OCI-LY1 (cell line): ENCODE measurements at regions not wholly inside any gene's neighbourhood (a gene's known extent, or its start where the extent isn't known, plus 50 kb on each side); places are given as distances from the start of the nearest gene placed in this dataset.

ENCODE experiments used
- H2AFZ ChIP-seq: fragments of 200-600 bp; sonication (generic), shearing (Covaris generic); 2 replicates; pipeline ENCODE4 v1.6.0; 2014; ENCODE audit warnings: antibody characterized with exemption, mild to moderate bottlenecking, low read length
- H3F3A ChIP-seq: fragments of 200-600 bp; sonication (generic), shearing (Covaris generic); 2 replicates; pipeline ENCODE4 v1.6.0; 2014; ENCODE audit warnings: mild to moderate bottlenecking, antibody characterized with exemption, low read length, moderate library complexity; ENCODE audit not compliant: insufficient read depth
- H3K27ac ChIP-seq: fragments of 200-600 bp; sonication (generic); 2 replicates; pipeline ENCODE4 v1.5.1; 2014; ENCODE audit warnings: low read length, mixed run types, mild to moderate bottlenecking, low read depth; ENCODE audit not compliant: poor library complexity, severe bottlenecking
- H3K27me3 ChIP-seq: fragments of 200-600 bp; sonication (generic); 2 replicates; pipeline ENCODE4 v1.6.0; 2014; ENCODE audit warnings: antibody characterized with exemption, mild to moderate bottlenecking, low read length, moderate library complexity; ENCODE audit not compliant: insufficient read depth
- H3K36me3 ChIP-seq: fragments of 200-600 bp; sonication (generic); 2 replicates; pipeline ENCODE4 v1.6.1; 2014; ENCODE audit warnings: mild to moderate bottlenecking, antibody characterized with exemption, low read length, moderate library complexity, mixed read lengths; ENCODE audit not compliant: insufficient read depth
- H3K4me1 ChIP-seq: fragments of 200-600 bp; sonication (generic); 2 replicates; pipeline ENCODE4 v1.5.1; 2014; ENCODE audit warnings: mild to moderate bottlenecking, low read length, moderate library complexity; ENCODE audit not compliant: insufficient read depth, severe bottlenecking
- H3K4me2 ChIP-seq: fragments of 200-600 bp; sonication (generic), shearing (Covaris generic); 2 replicates; pipeline ENCODE4 v1.6.1; 2014; ENCODE audit warnings: low read length
- H3K4me3 ChIP-seq: fragments of 200-600 bp; sonication (generic); 2 replicates; pipeline ENCODE4 v1.5.1; 2014; ENCODE audit warnings: low read length, low read depth, mild to moderate bottlenecking, mixed read lengths; ENCODE audit not compliant: poor library complexity, severe bottlenecking
- H3K79me2 ChIP-seq: fragments of 200-600 bp; shearing (Covaris generic); 2 replicates; pipeline ENCODE4 v1.6.1; 2016; ENCODE audit warnings: mixed run types, low read length, mixed read lengths; ENCODE audit not compliant: insufficient read depth
- H3K9ac ChIP-seq: fragments of 200-600 bp; sonication (generic), shearing (Covaris generic); 2 replicates; pipeline ENCODE4 v1.6.1; 2014; ENCODE audit warnings: mild to moderate bottlenecking, low read length, mixed read lengths
- H3K9me2 ChIP-seq: fragments of 200-600 bp; sonication (generic), shearing (Covaris generic); 2 replicates; pipeline ENCODE4 v1.6.1; 2014; ENCODE audit warnings: low read depth, mild to moderate bottlenecking, low read length, mixed read lengths
- H3K9me3 ChIP-seq: fragments of 200-600 bp; shearing (Covaris generic); 2 replicates; pipeline ENCODE4 v1.6.1; 2014; ENCODE audit warnings: low read length, mixed read lengths
- H4K20me1 ChIP-seq: fragments of 200-600 bp; sonication (generic), shearing (Covaris generic); 2 replicates; pipeline ENCODE4 v1.6.0; 2016; ENCODE audit warnings: mild to moderate bottlenecking, low read length; ENCODE audit not compliant: insufficient read depth
- CTCF ChIP-seq: fragments of 200-600 bp; sonication (generic), shearing (Covaris generic); IDR thresholded peaks from 2 replicates; pipeline ENCODE4 v1.5.1; 2017; ENCODE audit warnings: mild to moderate bottlenecking, antibody characterized with exemption, low read length, moderate library complexity, mixed read lengths
- EZH2 ChIP-seq: fragments of 200-600 bp; sonication (generic), shearing (Covaris generic); IDR thresholded peaks from 2 replicates; pipeline ENCODE4 v1.8.0; 2017; ENCODE audit warnings: borderline replicate concordance, mixed run types, mild to moderate bottlenecking, antibody characterized with exemption, low read length, moderate library complexity, mixed read lengths

DNA sequence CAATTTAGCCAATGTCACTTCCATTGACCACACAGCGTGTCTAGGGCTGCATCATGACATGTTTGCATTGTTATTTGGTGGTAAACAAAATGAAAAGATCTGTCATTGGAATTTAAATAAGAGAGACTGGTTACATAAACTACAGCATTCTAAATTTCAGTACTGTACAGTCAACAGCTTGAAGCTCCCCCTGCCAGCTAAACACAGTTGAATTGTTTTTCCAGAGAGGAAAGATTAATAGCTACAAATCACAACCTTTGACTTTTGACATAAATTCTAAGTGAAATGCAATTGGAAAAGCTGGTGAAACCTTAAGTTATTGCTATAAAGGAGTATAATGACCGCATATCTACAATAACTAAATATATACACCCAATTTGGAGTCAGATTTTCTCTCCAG, 1600.0 kb upstream of the ACVR2A start:
- H3K9me3 ChIP-seq: no peaks in the 10 kb centered on the region
- no peak overlapping the region for H3K4me3 ChIP-seq
- no peaks in the 10 kb centered on the region for H3K9me2 ChIP-seq
- no peak overlapping the region for H2AFZ ChIP-seq
- H3K4me2 ChIP-seq: no peak overlapping the region
- H3K27ac ChIP-seq: no peak overlapping the region
- H3K27me3 ChIP-seq: no peaks in the 10 kb centered on the region
- H3K79me2 ChIP-seq: no peaks in the 10 kb centered on the region
- no peaks in the 10 kb centered on the region for H3F3A ChIP-seq
- H3K36me3 ChIP-seq: no peaks in the 10 kb centered on the region
- H3K9ac ChIP-seq: no peak overlapping the region
- H4K20me1 ChIP-seq: no peaks in the 10 kb centered on the region
- TF ChIP-seq CTCF (no peak), EZH2 (no peak)
- peaks cover 16% of the 10 kb centered on the region for H3K4me1 ChIP-seq

- no peak overlapping the region for H3K4me3 ChIP-seq
- no peaks in the 10 kb centered on the region for H3K36me3 ChIP-seq
- no peak overlapping the region for H3K9ac ChIP-seq
- H3F3A ChIP-seq: no peaks in the 10 kb centered on the region
- H3K4me2 ChIP-seq: no peak overlapping the region
- no peaks in the 10 kb centered on the region for H4K20me1 ChIP-seq
- H3K27me3 ChIP-seq: no peaks in the 10 kb centered on the region
- no peaks in the 10 kb centered on the region for H3K9me3 ChIP-seq
- no peaks in the 10 kb centered on the region for H3K9me2 ChIP-seq
- H2AFZ ChIP-seq: no peak overlapping the region
- no peak overlapping the region for H3K27ac ChIP-seq
- TF ChIP-seq CTCF: no peak
- TF ChIP-seq EZH2: no peak
- H3K4me1 ChIP-seq: peaks cover 16% of the 10 kb centered on the region
- H3K79me2 ChIP-seq: no peaks in the 10 kb centered on the region
Observed at GRCh38 chr2:146244131-146244530, 1600.7 kb upstream of the ACVR2A start.

GRCh38 chr2:146241023-146241422, 1603.8 kb upstream of the ACVR2A start:
- Histone ChIP-seq H2AFZ (no peak overlapping the region), H3F3A (no peaks in the 10 kb centered on the region), H3K27ac (no peak overlapping the region), H4K20me1 (no peaks in the 10 kb centered on the region), H3K79me2 (no peaks in the 10 kb centered on the region), H3K9me2 (no peaks in the 10 kb centered on the region), H3K4me3 (no peak overlapping the region), H3K4me1 (peaks cover under 1% of the 10 kb centered on the region), H3K9ac (no peak overlapping the region), H3K27me3 (no peaks in the 10 kb centered on the region), H3K36me3 (no peaks in the 10 kb centered on the region), H3K4me2 (no peak overlapping the region), H3K9me3 (no peaks in the 10 kb centered on the region)
- TF ChIP-seq CTCF: no peak
- TF ChIP-seq EZH2: no peak
